GM19351 (cell line): ENCODE measurements at regions not wholly inside any gene's neighbourhood (a gene's known extent, or its start where the extent isn't known, plus 50 kb on each side); places are given as distances from the start of the nearest gene placed in this dataset.

Experiments
- ATAC-seq: cut with Tn5 transposase; IDR thresholded peaks from one replicate; pipeline ENCODE4 v1.9.1; 2021; ENCODE audit warnings: mild to moderate bottlenecking, moderate library complexity; ENCODE audit not compliant: unreplicated experiment

- no peak for ATAC-seq
Measured at GRCh38 chr1:87715471-87715870, 386.8 kb downstream of the LMO4 start.

GRCh38 chr1:87717157-87717670 is 388.5 kb downstream of the LMO4 start:
- no peak for ATAC-seq

GRCh38 chr1:87718241-87718950 is 389.7 kb downstream of the LMO4 start:
- no peak for ATAC-seq

- ATAC-seq, result no peak
Measured at GRCh38 chr1:87719658-87720057, 391.0 kb downstream of the LMO4 start.

DNA sequence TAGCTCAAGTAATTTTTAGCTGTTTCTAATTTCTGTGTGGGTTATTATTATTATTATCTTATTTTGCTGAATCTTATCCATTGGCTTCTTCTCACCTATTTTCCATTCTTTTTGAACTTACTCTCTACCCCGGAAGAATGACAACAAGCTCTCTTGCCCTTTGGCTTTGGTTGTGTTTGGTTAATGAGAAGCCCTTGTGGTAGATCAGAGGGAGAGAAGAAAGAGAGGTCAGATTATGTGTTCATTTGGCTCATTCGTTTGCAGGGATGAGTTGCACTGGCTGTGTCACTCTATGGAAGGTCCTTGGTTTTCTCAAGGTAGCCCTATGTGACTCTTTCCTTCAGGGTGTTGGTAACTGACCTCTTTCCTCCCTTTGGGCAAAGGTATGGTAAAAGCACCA is 391.9 kb downstream of the LMO4 start:
- no peak for ATAC-seq

DNA sequence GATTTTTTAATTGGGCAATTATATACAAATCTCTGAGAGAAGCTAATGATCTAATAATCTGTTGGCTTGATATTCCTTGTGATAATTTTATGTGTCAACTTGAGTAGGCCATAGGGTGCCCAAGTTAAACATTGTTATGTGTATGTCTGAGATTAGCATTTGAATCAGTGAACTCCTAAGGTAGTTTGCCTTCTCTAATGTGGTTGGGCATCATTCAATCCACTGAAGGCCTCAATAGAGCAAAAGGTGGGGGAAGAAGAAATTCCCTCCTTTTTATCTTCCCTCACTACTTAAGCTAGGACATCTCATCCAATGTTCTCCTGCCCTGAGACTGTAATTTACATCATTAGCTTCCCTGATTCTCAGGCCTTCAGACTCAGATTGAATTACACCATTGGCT is 394.5 kb downstream of the LMO4 start:
- no peak for ATAC-seq

DNA sequence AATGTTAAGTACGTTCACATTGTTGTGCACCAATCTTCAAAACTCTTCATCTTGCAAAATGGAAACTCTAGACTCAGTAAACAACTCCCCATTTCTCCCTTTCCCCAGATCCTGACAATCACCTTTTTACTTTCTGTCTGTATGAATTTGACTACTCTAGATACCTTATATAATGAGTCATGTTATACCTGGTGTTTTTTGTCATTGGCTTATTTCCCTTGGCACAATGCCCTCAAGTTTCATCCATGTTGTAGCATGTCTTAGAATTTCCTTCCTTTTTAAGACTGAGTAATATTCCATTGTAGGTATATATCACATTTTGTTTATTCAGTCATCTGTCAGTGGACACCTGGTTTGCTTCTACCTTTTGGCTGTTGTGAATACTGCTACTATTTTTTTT is 399.5 kb downstream of the LMO4 start:
- no peak for ATAC-seq

- ATAC-seq, result no peak
Measured at GRCh38 chr1:87730274-87731216, 401.9 kb downstream of the LMO4 start.

- no peak for ATAC-seq
Measured at GRCh38 chr1:87733386-87733785, 404.7 kb downstream of the LMO4 start.

DNA sequence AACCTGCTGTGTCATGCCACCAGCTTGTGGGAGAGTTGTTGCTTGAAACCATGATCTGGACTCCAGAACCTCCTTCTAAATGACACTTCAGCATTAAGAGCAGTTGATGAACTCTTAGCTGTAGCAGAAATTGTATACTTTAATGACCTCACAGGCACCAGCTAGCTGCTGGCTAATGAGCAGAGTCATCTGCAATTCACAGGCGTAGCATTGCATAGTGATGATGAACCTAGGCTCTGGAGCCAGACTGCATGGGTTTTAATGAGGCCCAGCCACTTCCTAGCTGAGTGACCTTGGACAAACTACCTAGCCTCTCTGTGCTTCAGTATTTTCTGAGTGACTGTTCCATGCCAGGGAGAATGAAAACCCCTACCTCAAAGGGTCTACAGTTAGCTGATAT is 407.1 kb downstream of the LMO4 start:
- no peak for ATAC-seq

- ATAC-seq, result no peak
Measured at GRCh38 chr1:87739141-87739540, 410.5 kb downstream of the LMO4 start.

DNA sequence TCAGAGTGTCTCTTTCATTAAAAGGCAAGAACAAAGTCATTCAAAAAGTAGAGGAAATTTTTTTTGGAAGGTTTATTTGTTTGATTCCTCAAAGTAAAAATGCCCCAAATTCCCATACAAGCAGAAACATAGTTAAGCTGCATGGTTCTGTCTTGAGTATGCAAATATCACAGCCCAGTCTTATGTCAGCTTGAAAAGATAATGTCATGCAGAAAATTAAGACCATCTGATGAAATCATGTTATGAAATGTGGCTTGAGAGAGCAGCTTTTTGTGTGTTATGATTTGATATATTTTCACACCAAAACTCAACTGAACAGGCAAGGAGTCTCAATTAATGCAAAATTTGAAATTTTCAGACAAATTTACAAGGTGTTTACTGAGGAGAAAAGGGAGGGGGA is 411.0 kb downstream of the LMO4 start:
- no peak for ATAC-seq

GRCh38 chr1:87743256-87743655 is 414.6 kb downstream of the LMO4 start:
- no peak for ATAC-seq

DNA sequence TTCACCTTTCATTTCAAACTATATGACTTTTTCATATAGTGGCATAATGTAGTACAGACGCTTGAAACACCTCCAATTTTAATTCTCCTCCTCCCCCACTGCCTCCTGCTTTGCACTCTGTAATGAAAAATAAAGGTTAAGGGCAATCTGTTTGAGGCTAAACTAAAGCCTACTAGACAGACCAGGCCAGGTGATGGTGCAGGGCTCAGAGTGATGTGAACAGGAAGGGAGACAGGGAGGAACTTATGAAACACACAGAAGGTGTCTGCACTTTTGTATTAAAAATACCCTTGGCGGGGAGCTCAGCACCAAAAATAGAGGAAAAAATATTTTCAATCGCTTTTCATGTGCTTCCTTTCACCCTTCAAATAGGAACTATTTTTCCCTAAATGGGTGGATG is 415.4 kb downstream of the LMO4 start:
- no peak for ATAC-seq

- no peak for ATAC-seq
Measured at GRCh38 chr1:87744763-87745162, 416.1 kb downstream of the LMO4 start.

DNA sequence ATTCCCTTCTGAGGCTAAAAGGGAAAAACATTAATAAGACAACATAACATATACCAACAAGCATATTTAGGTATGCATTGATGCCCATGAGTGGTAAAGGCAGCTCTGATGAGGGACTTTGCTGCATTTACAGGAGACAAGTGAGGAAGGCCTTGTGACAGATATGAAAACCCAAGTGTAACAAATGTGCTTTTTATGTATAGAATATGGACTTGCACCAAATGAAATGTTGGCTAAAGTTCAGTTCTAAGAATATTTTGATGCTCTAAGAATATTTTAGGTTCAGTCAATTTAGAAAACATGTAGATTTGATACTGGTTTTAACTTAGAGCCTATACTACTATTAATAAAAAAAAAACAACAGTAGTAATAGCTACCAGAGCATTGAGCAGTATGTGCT is 424.7 kb downstream of the LMO4 start:
- no peak for ATAC-seq

DNA sequence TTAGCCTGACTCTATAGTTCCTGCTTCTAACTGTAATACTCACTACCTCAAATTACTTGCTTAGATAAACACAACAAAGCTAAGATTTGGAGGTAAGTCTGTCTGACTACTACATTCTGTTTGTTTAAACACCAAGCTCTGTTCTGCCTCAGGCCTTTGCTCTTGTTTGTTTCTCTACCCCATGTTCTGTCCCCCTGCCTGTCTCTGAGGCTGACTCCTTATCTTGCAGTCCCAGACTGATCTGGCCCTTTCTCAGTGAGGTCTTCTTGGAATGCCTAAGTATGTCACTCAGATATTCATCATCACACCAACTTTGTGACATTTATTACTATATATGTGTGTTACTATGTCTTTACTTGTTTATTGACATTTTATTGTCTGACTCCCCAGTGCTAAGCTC is 425.5 kb downstream of the LMO4 start:
- ATAC-seq, result no peak

DNA sequence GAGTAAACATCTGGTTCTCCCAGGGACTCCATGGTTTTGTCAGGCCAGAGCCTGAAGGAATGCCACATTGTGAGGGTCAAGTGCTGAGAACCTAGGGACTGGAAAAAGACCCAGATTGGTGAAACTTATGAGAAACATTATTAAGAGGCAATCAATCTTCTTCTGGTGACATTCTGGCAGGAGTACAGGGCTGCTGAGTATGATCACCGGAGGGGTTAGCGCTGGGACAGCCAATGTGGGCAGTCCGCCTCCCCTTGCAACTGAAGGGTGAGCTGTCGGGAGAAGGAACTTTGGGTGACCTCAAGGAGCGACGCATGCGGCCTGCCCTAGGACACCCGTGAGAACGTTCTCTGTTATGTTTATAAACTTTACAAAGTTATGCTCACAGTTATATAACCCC is 429.0 kb downstream of the LMO4 start:
- no peak for ATAC-seq

GRCh38 chr1:87759421-87760087 is 430.9 kb downstream of the LMO4 start:
- ATAC-seq, result no peak

DNA sequence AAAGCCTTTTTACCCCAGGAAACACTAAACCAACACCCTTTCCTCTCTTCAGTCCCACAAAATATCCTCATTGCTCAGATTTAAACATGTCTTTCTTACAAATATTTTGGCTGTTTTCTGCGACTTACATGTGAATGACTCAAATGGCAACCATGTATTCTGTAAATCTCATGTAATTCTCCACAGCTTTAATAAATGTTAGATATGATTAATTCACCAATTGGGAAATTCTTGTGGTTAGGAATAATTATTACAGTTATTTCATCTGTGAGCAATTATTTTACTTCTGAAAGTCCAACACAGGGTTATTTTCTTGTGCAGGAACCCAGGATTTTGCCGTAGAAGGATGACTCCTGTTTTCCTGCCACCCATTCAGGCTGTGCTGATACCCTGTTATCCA is 431.5 kb downstream of the LMO4 start:
- ATAC-seq, result no peak

DNA sequence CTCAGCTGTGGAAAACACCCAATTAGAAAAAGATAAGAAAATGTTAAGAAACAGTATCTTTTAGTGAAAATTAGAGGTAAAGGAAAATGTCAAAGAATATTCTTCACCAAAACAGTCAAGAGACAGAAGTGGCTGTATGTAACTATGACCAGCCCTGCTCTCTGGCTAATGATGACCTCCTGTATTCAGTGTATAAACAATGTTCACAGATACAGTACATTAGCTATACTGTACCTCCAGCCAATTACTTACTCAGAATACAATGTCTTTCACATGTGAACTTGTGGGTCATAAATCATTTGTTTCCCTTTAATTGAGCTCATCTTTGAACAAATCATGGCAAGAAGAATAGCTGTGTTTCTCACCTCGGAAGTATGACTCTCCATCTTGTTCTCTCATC is 432.0 kb downstream of the LMO4 start:
- ATAC-seq, result no peak

- ATAC-seq, result no peak
Measured at GRCh38 chr1:87763483-87763882, 434.8 kb downstream of the LMO4 start.
